H1 (cell line): ENCODE measurements at regions not wholly inside any gene's neighbourhood (a gene's known extent, or its start where the extent isn't known, plus 50 kb on each side); places are given as distances from the start of the nearest gene placed in this dataset.

Experiments
- CTCF ChIA-PET: fragments of 300-600 bp; sonication (Branson Sonifier 250); formaldehyde crosslinking; loops from one replicate; lab custom pipeline; 2021; ENCODE audit not compliant: partially characterized antibody; lab: Charles Lee
- POLR2A ChIA-PET: fragments of 300-600 bp; sonication (Branson Sonifier 250); formaldehyde crosslinking; loops from one replicate; lab custom pipeline; 2021; ENCODE audit warnings: inconsistent platforms; ENCODE audit not compliant: partially characterized antibody; lab: Charles Lee
- DNase-seq, 2 experiments: peaks; one replicate each; pipeline versions ENCODE4 v3.0.0 to v3.0.0-alpha.2; 2010 to 2022; ENCODE audit warnings: low spot score in 2 of 2, low read depth in 1 of 2, mixed read lengths in 1 of 2
- FAIRE-seq: peaks from 2 replicates; lab custom pipeline; 2011; peaks lifted over from hg19 to GRCh38; lab: Jason Lieb, UNC
- H2AFZ ChIP-seq: 2 replicates; pipeline ENCODE4 v1.8.1; 2012; ENCODE audit warnings: low read length, inconsistent platforms
- H2AK5ac ChIP-seq: 2 replicates; pipeline ENCODE4 v1.6.1; 2013; ENCODE audit warnings: low read depth, low read length
- H2BK120ac ChIP-seq: replicated peaks from 2 replicates; pipeline ENCODE3; 2013; ENCODE audit warnings: low read depth, low read length, inconsistent platforms
- H2BK12ac ChIP-seq: 2 replicates; pipeline ENCODE4 v1.6.1; 2013; ENCODE audit warnings: low read depth, low read length
- H2BK15ac ChIP-seq: 2 replicates; pipeline ENCODE4 v1.6.1; 2013; ENCODE audit warnings: low read length
- H2BK20ac ChIP-seq: 2 replicates; pipeline ENCODE4 v1.6.1; 2013; ENCODE audit warnings: low read length
- H2BK5ac ChIP-seq: 2 replicates; pipeline ENCODE4 v1.6.1; 2013; ENCODE audit warnings: low read depth, low read length
- H3K14ac ChIP-seq: 2 replicates; pipeline ENCODE4 v1.6.1; 2013; ENCODE audit warnings: inconsistent platforms; ENCODE audit not compliant: insufficient read length
- H3K18ac ChIP-seq: 2 replicates; pipeline ENCODE4 v1.6.1; 2013; ENCODE audit warnings: low read length; ENCODE audit errors: extremely low read depth
- H3K23ac ChIP-seq: 2 replicates; pipeline ENCODE4 v1.6.1; 2013; ENCODE audit warnings: inconsistent platforms; ENCODE audit not compliant: insufficient read length
- H3K23me2 ChIP-seq: 2 replicates; pipeline ENCODE4 v1.6.1; 2013; ENCODE audit warnings: low read depth, low read length
- H3K27ac ChIP-seq: 2 replicates; pipeline ENCODE4 v1.6.1; 2011; ENCODE audit warnings: low read depth, low read length, inconsistent platforms
- H3K27me3 ChIP-seq, 4 experiments: replicated peaks in 1 of 4; 1 replicate in 1 of 4; 2 replicates in 3 of 4; pipeline versions ENCODE4 v1.6.1 to v1.8.1; 2011 to 2013; ENCODE audit warnings: low read length in 3 of 4, mild to moderate bottlenecking in 3 of 4, inconsistent platforms in 2 of 4, mixed read lengths in 2 of 4, moderate library complexity in 1 of 4; ENCODE audit not compliant: control insufficient read depth in 3 of 4, insufficient read depth in 3 of 4; ENCODE audit errors: extremely low read depth in 1 of 4
- H3K36me3 ChIP-seq, 4 experiments: 2 replicates each; pipeline versions ENCODE4 v1.6.1 to v1.8.1; 2011 to 2013; ENCODE audit warnings: mild to moderate bottlenecking in 4 of 4, low read length in 3 of 4, moderate library complexity in 2 of 4, control low read depth in 1 of 4, inconsistent platforms in 1 of 4; ENCODE audit not compliant: insufficient read depth in 4 of 4, control insufficient read depth in 2 of 4
- H3K4ac ChIP-seq: replicated peaks from 2 replicates; pipeline ENCODE3; 2013; ENCODE audit warnings: low read length, low read depth, mixed read lengths, inconsistent platforms; ENCODE audit not compliant: insufficient read length
- H3K4me1 ChIP-seq, 4 experiments: replicated peaks in 1 of 4; 1 replicate in 1 of 4; 2 replicates in 3 of 4; pipeline versions ENCODE4 v1.6.1 to v1.8.1; 2011 to 2013; ENCODE audit warnings: low read length in 3 of 4, inconsistent platforms in 2 of 4, mixed read lengths in 1 of 4; ENCODE audit not compliant: insufficient read depth in 4 of 4, control insufficient read depth in 3 of 4
- H3K4me2 ChIP-seq, 2 experiments: 2 replicates each; pipeline versions ENCODE4 v1.6.1 to v1.8.1; 2011 to 2013; ENCODE audit warnings: low read depth in 2 of 2, low read length in 2 of 2, control low read depth in 1 of 2, inconsistent platforms in 1 of 2, mild to moderate bottlenecking in 1 of 2; ENCODE audit not compliant: insufficient read depth in 1 of 2
- H3K4me3 ChIP-seq, 4 experiments: fragments of 200-600, 300-600 bp in 1 of 4; sonication (generic), shearing (Covaris generic), sonication (Bioruptor Twin) in 1 of 4; 2 replicates each; pipeline versions ENCODE4 v1.5.1 to v1.8.1; 2011 to 2016; ENCODE audit warnings: low read length in 4 of 4, low read depth in 3 of 4, control low read depth in 2 of 4, inconsistent platforms in 2 of 4, mild to moderate bottlenecking in 2 of 4, mixed read lengths in 1 of 4, moderate library complexity in 1 of 4; ENCODE audit not compliant: insufficient read depth in 2 of 4; ENCODE audit errors: extremely low read depth in 1 of 4
- H3K56ac ChIP-seq: replicated peaks from 2 replicates; pipeline ENCODE3; 2013; ENCODE audit warnings: low read depth, mild to moderate bottlenecking, mixed read lengths, low read length, inconsistent platforms; ENCODE audit not compliant: insufficient read length
- H3K79me1 ChIP-seq: 2 replicates; pipeline ENCODE4 v1.6.1; 2013; ENCODE audit warnings: low read depth, low read length, control low read depth
- H3K79me2 ChIP-seq, 2 experiments: 2 replicates each; pipeline versions ENCODE4 v1.6.1 to v1.8.1; 2012 to 2013; ENCODE audit warnings: low read length in 2 of 2, mild to moderate bottlenecking in 2 of 2, inconsistent platforms in 1 of 2; ENCODE audit not compliant: insufficient read depth in 2 of 2, control insufficient read depth in 1 of 2
- H3K9ac ChIP-seq, 4 experiments: replicated peaks in 1 of 4; 1 replicate in 1 of 4; 2 replicates in 3 of 4; pipeline versions ENCODE4 v1.6.1 to v1.8.1; 2011 to 2013; ENCODE audit warnings: low read depth in 3 of 4, low read length in 3 of 4, control low read depth in 2 of 4, mild to moderate bottlenecking in 2 of 4, moderate library complexity in 2 of 4, inconsistent platforms in 1 of 4; ENCODE audit errors: extremely low read depth in 1 of 4
- H3K9me3 ChIP-seq, 2 experiments: 2 replicates each; pipeline versions ENCODE4 v1.6.1 to v1.8.1; 2012 to 2013; ENCODE audit warnings: mild to moderate bottlenecking in 2 of 2, moderate library complexity in 2 of 2, control low read depth in 1 of 2, inconsistent platforms in 1 of 2, low read depth in 1 of 2, low read length in 1 of 2, mixed read lengths in 1 of 2; ENCODE audit not compliant: insufficient read depth in 2 of 2
- H4K20me1 ChIP-seq, 2 experiments: replicated peaks in 1 of 2; 2 replicates each; pipeline versions ENCODE3 to v1.8.1; 2011 to 2013; ENCODE audit warnings: inconsistent platforms in 2 of 2, low read length in 2 of 2, mild to moderate bottlenecking in 1 of 2; ENCODE audit not compliant: insufficient read depth in 2 of 2, control insufficient read depth in 1 of 2
- H4K5ac ChIP-seq: 2 replicates; pipeline ENCODE4 v1.6.1; 2013; ENCODE audit warnings: low read length, low read depth, mixed read lengths, inconsistent platforms; ENCODE audit not compliant: insufficient read length
- H4K8ac ChIP-seq: 2 replicates; pipeline ENCODE4 v1.8.0; 2013; ENCODE audit warnings: mild to moderate bottlenecking, moderate library complexity, low read length, inconsistent platforms; ENCODE audit not compliant: insufficient read depth; ENCODE audit errors: extremely low read depth
- H4K91ac ChIP-seq: replicated peaks from 2 replicates; pipeline ENCODE3; 2013; ENCODE audit warnings: low read length, mixed read lengths, inconsistent platforms; ENCODE audit not compliant: insufficient read length
- BCL11A ChIP-seq, 2 experiments: IDR thresholded peaks; one replicate each; pipeline ENCODE4 v1.6.1; 2011; ENCODE audit warnings: low read depth in 2 of 2, low read length in 2 of 2, mild to moderate bottlenecking in 2 of 2
- SP2 ChIP-seq: IDR thresholded peaks from 2 replicates; pipeline ENCODE4 v1.6.1; 2012; ENCODE audit warnings: mild to moderate bottlenecking, low read length, inconsistent platforms
- WGBS, 2 experiments: shearing (Covaris generic) in 1 of 2; methylation state at CpG; one replicate each; pipeline versions ENCODE4 v1.1.6 to v1.1.7; 2013 to 2015; ENCODE audit warnings: low lambda C conversion rate in 2 of 2, mixed read lengths in 2 of 2, inconsistent platforms in 1 of 2, low coverage in 1 of 2, missing lambda C conversion rate in 1 of 2; ENCODE audit not compliant: insufficient replicate concordance in 2 of 2, insufficient coverage in 1 of 2, insufficient read length in 1 of 2; ENCODE audit errors: extremely low coverage in 1 of 2, missing lambda C conversion rate in 1 of 2; 5-methylcytosine and 5-hydroxymethylcytosine counted together
- TF ChIP-seq, protein P1 (sequence below), 3 experiments: IDR thresholded peaks; 1 replicate in 2 of 3; 2 replicates in 1 of 3; pipeline versions ENCODE4 v1.5.1 to v1.6.1; 2011; ENCODE audit warnings: low read length in 3 of 3, mild to moderate bottlenecking in 3 of 3, inconsistent platforms in 2 of 3, low read depth in 1 of 3, moderate library complexity in 1 of 3; ENCODE audit not compliant: insufficient read depth in 1 of 3; ENCODE audit errors: control extremely low read depth in 1 of 3

DNA sequence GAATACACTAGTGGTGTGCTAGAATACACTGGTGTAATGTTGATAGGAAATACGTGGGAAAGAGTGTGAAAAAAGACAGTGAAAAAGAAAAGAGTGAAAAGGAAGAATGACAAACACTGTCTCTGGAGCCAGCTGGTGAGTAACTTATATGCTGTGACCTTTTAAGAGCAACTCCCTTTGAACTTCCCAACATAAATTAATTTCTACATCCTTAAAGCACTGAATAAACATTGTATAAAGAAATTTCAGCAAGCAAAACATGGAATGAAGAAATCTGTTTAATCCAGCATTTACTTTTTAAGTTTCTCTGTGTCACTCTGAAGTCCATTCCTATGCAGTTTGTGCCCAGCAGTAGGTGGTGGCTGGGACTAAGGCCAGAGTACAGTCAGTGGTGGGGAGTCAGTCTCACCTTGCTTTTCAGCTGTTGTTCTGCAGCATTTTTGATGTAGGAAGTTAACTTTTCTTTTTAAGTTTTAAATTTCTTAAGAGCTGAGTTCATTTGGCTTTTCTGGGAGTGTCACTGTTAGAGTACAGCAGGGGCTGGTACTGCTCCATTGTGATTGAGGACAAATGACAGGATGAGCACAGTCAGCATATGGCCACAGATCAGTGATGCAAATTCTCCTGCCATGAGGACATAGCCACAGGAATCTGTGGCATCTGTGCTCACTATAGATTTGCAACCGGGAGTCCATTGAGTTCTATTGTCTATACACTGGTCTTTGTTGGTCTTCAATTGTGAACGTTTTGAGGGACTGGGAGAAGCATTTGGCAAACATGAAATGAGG lies 321.8 kb downstream of the ZNF248 start:
- no peak overlapping the region for H3K14ac ChIP-seq
- WGBS, 2 experiments: 51% methylated on average over 3 of the region's 3 CpGs; no CpG with 5 or more reads in 1 of the 2 experiments
- H2BK15ac ChIP-seq: no peak overlapping the region
- no peaks in the 10 kb centered on the region for H3K4me1 ChIP-seq
- no peak overlapping the region for H2BK120ac ChIP-seq
- no peaks in the 10 kb centered on the region for H3K79me1 ChIP-seq
- no peak overlapping the region for H2BK12ac ChIP-seq
- H2AFZ ChIP-seq: no peak overlapping the region
- no peak for FAIRE-seq
- no peak overlapping the region for H2BK5ac ChIP-seq
- no peak overlapping the region for H3K4me3 ChIP-seq
- H3K4ac ChIP-seq: no peak overlapping the region
- no peak overlapping the region for H2BK20ac ChIP-seq
- ChIA-PET POLR2A (no interaction called here), CTCF (no interaction called here)
- H3K23ac ChIP-seq: no peak overlapping the region
- peaks cover 55 to 72% of the 10 kb centered on the region in 2 experiments for H3K9me3 ChIP-seq
- H4K20me1 ChIP-seq: no peaks in the 10 kb centered on the region
- H2AK5ac ChIP-seq: no peak overlapping the region
- H3K27me3 ChIP-seq: no peaks in the 10 kb centered on the region
- no peaks in the 10 kb centered on the region for H3K36me3 ChIP-seq
- no peak overlapping the region for H4K8ac ChIP-seq
- H3K27ac ChIP-seq: no peak overlapping the region
- H3K9ac ChIP-seq: no peak overlapping the region
- H3K18ac ChIP-seq: no peak overlapping the region
- H4K91ac ChIP-seq: no peak overlapping the region
- H3K23me2 ChIP-seq: no peaks in the 10 kb centered on the region
- H3K56ac ChIP-seq: no peak overlapping the region
- no peak for DNase-seq
- H3K4me2 ChIP-seq: no peak overlapping the region
- H4K5ac ChIP-seq: no peak overlapping the region
- no peaks in the 10 kb centered on the region for H3K79me2 ChIP-seq
- TF ChIP-seq, protein P1, sequence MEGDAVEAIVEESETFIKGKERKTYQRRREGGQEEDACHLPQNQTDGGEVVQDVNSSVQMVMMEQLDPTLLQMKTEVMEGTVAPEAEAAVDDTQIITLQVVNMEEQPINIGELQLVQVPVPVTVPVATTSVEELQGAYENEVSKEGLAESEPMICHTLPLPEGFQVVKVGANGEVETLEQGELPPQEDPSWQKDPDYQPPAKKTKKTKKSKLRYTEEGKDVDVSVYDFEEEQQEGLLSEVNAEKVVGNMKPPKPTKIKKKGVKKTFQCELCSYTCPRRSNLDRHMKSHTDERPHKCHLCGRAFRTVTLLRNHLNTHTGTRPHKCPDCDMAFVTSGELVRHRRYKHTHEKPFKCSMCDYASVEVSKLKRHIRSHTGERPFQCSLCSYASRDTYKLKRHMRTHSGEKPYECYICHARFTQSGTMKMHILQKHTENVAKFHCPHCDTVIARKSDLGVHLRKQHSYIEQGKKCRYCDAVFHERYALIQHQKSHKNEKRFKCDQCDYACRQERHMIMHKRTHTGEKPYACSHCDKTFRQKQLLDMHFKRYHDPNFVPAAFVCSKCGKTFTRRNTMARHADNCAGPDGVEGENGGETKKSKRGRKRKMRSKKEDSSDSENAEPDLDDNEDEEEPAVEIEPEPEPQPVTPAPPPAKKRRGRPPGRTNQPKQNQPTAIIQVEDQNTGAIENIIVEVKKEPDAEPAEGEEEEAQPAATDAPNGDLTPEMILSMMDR (IDR thresholded peaks at IDR 0.05; ENCODE audit: control extremely low read depth in 1 of 3, insufficient read depth in 1 of 3, low read depth in 1 of 3, low read length in 3 of 3): no peak
- TF ChIP-seq SP2 (no peak), BCL11A (IDR thresholded peaks at IDR 0.05; ENCODE audit: low read depth in 2 of 2, low read length in 2 of 2) (no peak)
